ENCODE measurements at regions not wholly inside any gene's neighbourhood (a gene's known extent, or its start where the extent isn't known, plus 50 kb on each side); places are given as distances from the start of the nearest gene placed in this dataset.

- H3K9me3 ChIP-seq (ENCODE audit: control insufficient read depth, insufficient read depth, low read length) = no peaks in the 10 kb centered on the region
- no peaks in the 10 kb centered on the region for H3K36me3 ChIP-seq (ENCODE audit: control insufficient read depth, insufficient read depth, low read length)
- no peak overlapping the region for H3K4me3 ChIP-seq (ENCODE audit: low read depth, low read length)
- H3K27me3 ChIP-seq (ENCODE audit: control insufficient read depth, insufficient read depth, low read length) = no peaks in the 10 kb centered on the region
- H3K4me1 ChIP-seq (ENCODE audit: control insufficient read depth, insufficient read depth, low read length) = no peaks in the 10 kb centered on the region
- H3K9ac ChIP-seq (ENCODE audit: low read depth, low read length) = no peak overlapping the region
These were observed 157.1 kb downstream of the OLFM1 start for GRCh38 chr9:135244271-135245221.

- H3K4me1 ChIP-seq (ENCODE audit: control insufficient read depth, insufficient read depth, low read length) = no peaks in the 10 kb centered on the region
- H3K9ac ChIP-seq (ENCODE audit: low read depth, low read length) = no peak overlapping the region
- H3K27me3 ChIP-seq (ENCODE audit: control insufficient read depth, insufficient read depth, low read length) = no peaks in the 10 kb centered on the region
These were observed 158.2 kb downstream of the OLFM1 start for GRCh38 chr9:135245482-135246247.

DNA sequence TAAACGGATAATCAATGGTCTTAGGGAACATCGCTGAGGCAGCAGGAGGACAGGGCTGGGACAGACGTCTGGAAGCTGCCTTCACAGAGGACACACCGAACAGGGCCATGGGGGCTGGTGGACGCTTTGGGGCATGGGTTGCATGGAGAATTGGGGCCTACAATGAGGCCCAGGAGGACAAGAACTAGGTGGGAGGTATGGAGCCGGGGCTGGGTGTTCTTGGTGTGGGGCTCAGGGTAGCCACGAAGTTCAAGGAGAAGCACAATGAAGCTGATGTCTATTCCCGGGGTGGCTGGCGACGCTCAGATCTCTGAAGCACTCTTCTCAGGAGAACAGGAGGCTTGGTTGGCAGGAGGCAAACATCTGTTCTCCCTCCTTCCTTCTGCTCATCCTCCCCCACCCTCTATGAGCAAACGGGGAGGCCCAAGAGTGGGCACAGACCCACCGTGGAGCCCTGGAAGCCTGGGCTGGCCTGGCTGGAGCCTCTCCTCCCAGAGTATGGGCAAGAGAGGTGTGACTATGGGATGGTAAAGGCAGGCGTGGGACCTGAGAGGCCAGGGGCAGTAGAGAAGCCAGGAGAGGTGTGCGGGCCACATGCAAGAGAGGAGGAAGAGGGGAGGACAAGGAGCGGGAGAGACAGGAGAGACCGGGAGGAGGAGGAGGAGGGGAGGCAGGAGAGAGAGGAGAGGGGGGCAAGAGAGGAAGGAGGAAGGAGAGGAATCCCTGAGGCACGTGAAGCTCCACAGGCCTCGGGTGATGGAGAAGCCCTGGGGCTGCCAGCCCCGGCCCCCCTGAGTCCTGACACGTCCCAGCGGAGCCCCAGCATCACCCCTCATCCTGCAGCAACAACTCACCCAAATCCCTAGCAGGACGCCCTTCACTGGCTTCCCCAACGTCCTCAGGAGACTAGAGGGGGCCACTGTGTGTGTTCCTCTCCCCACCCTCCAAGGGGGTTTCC, 159.1 kb downstream of the OLFM1 start:
- H3K4me3 ChIP-seq (ENCODE audit: low read depth, low read length) = no peak overlapping the region
- no peaks in the 10 kb centered on the region for H3K36me3 ChIP-seq (ENCODE audit: control insufficient read depth, insufficient read depth, low read length)
- no peaks in the 10 kb centered on the region for H3K4me1 ChIP-seq (ENCODE audit: control insufficient read depth, insufficient read depth, low read length)
- no peaks in the 10 kb centered on the region for H3K9me3 ChIP-seq (ENCODE audit: control insufficient read depth, insufficient read depth, low read length)
- H3K27me3 ChIP-seq (ENCODE audit: control insufficient read depth, insufficient read depth, low read length) = no peaks in the 10 kb centered on the region
- no peak overlapping the region for H3K9ac ChIP-seq (ENCODE audit: low read depth, low read length)

More at GRCh38 chr9:135245482-135246247, 158.2 kb downstream of the OLFM1 start:
- Histone ChIP-seq H3K36me3 (ENCODE audit: control insufficient read depth, insufficient read depth, low read length) (no peaks in the 10 kb centered on the region), H3K4me3 (ENCODE audit: low read depth, low read length) (no peak overlapping the region), H3K9me3 (ENCODE audit: control insufficient read depth, insufficient read depth, low read length) (no peaks in the 10 kb centered on the region)

DNA sequence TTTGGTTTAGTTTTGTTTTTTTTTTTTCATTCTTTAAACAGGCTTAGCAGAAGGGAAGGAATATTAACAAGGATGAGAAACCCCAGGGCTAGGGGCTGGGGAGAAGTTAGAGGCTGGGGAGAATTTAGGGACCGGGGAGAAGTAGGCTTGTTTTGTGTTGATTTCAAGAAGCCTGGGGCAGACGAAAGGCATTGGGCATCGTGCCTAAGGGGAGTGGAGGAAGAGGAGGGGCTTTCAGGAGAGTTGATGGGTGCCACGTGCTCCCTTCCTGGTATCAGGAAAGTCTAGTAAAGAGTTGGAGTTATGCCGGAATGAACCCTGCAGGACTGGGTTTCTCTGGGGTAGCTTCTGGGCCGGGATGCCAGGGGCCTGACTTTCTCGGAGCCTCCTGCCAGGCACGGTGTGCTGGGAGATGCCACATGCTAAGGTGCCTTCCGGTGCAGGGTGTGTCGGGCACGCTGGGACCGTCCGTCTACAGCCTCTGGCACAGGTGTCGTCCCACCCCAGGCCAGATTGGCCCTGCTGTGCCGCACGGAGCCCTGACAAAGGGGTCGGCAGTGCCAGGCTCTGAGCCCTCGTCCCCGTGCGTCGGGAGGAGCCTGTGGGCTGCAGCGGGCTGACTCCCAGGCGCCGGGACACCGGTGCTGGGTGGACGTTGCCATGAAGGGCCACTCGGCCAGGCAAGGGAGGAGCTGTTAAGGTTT, 159.9 kb downstream of the OLFM1 start:
- H3K9me3 ChIP-seq (ENCODE audit: control insufficient read depth, insufficient read depth, low read length) = no peaks in the 10 kb centered on the region
- no peak overlapping the region for H3K9ac ChIP-seq (ENCODE audit: low read depth, low read length)

DNA sequence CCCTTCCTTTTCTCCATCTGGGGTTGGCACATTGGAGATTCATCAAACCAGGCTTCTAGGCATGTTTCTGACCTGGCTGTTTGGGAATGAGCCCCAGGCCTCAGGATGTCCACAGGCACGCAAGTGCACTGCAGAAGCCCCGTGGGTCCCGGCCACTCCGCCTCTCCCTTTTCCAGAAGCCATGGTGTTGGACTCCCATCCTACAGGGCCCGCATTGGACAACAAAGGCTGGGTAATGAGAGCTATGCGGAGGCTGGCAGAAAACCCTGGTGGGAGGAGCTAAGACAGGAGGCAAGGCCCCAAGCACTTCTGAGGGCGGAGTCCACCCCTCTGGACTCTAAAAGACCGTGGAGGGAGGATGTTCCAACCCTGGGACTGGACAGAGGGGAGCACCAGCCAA, 160.6 kb downstream of the OLFM1 start:
- Histone ChIP-seq H3K36me3 (ENCODE audit: control insufficient read depth, insufficient read depth, low read length) (no peaks in the 10 kb centered on the region), H3K9me3 (ENCODE audit: control insufficient read depth, insufficient read depth, low read length) (no peaks in the 10 kb centered on the region), H3K4me3 (ENCODE audit: low read depth, low read length) (no peak overlapping the region), H3K27me3 (ENCODE audit: control insufficient read depth, insufficient read depth, low read length) (no peaks in the 10 kb centered on the region), H3K4me1 (ENCODE audit: control insufficient read depth, insufficient read depth, low read length) (no peaks in the 10 kb centered on the region), H3K9ac (ENCODE audit: low read depth, low read length) (no peak overlapping the region)

More for the DNA sequence above, 159.9 kb downstream of the OLFM1 start:
- Histone ChIP-seq H3K4me1 (ENCODE audit: control insufficient read depth, insufficient read depth, low read length) (no peaks in the 10 kb centered on the region), H3K36me3 (ENCODE audit: control insufficient read depth, insufficient read depth, low read length) (no peaks in the 10 kb centered on the region), H3K27me3 (ENCODE audit: control insufficient read depth, insufficient read depth, low read length) (no peaks in the 10 kb centered on the region), H3K4me3 (ENCODE audit: low read depth, low read length) (no peak overlapping the region)

- no peaks in the 10 kb centered on the region for H3K27me3 ChIP-seq (ENCODE audit: control insufficient read depth, insufficient read depth, low read length)
- no peaks in the 10 kb centered on the region for H3K9me3 ChIP-seq (ENCODE audit: control insufficient read depth, insufficient read depth, low read length)
- no peak overlapping the region for H3K4me3 ChIP-seq (ENCODE audit: low read depth, low read length)
- no peaks in the 10 kb centered on the region for H3K4me1 ChIP-seq (ENCODE audit: control insufficient read depth, insufficient read depth, low read length)
- H3K36me3 ChIP-seq (ENCODE audit: control insufficient read depth, insufficient read depth, low read length) = no peaks in the 10 kb centered on the region
- H3K9ac ChIP-seq (ENCODE audit: low read depth, low read length) = no peak overlapping the region
These were observed 161.3 kb downstream of the OLFM1 start for GRCh38 chr9:135248721-135249120.

- no peaks in the 10 kb centered on the region for H3K36me3 ChIP-seq (ENCODE audit: control insufficient read depth, insufficient read depth, low read length)
- no peaks in the 10 kb centered on the region for H3K4me1 ChIP-seq (ENCODE audit: control insufficient read depth, insufficient read depth, low read length)
- no peak overlapping the region for H3K9ac ChIP-seq (ENCODE audit: low read depth, low read length)
- H3K4me3 ChIP-seq (ENCODE audit: low read depth, low read length) = no peak overlapping the region
- no peaks in the 10 kb centered on the region for H3K27me3 ChIP-seq (ENCODE audit: control insufficient read depth, insufficient read depth, low read length)
- H3K9me3 ChIP-seq (ENCODE audit: control insufficient read depth, insufficient read depth, low read length) = no peaks in the 10 kb centered on the region
These were observed 161.7 kb downstream of the OLFM1 start for GRCh38 chr9:135249191-135249590.

GRCh38 chr9:135249711-135250110, 162.2 kb downstream of the OLFM1 start:
- no peaks in the 10 kb centered on the region for H3K9me3 ChIP-seq (ENCODE audit: control insufficient read depth, insufficient read depth, low read length)
- no peak overlapping the region for H3K9ac ChIP-seq (ENCODE audit: low read depth, low read length)
- H3K36me3 ChIP-seq (ENCODE audit: control insufficient read depth, insufficient read depth, low read length) = no peaks in the 10 kb centered on the region
- H3K27me3 ChIP-seq (ENCODE audit: control insufficient read depth, insufficient read depth, low read length) = no peaks in the 10 kb centered on the region
- H3K4me3 ChIP-seq (ENCODE audit: low read depth, low read length) = no peak overlapping the region
- no peaks in the 10 kb centered on the region for H3K4me1 ChIP-seq (ENCODE audit: control insufficient read depth, insufficient read depth, low read length)

- Histone ChIP-seq H3K4me3 (ENCODE audit: low read depth, low read length) (no peak overlapping the region), H3K9ac (ENCODE audit: low read depth, low read length) (no peak overlapping the region), H3K36me3 (ENCODE audit: control insufficient read depth, insufficient read depth, low read length) (no peaks in the 10 kb centered on the region), H3K27me3 (ENCODE audit: control insufficient read depth, insufficient read depth, low read length) (no peaks in the 10 kb centered on the region), H3K9me3 (ENCODE audit: control insufficient read depth, insufficient read depth, low read length) (no peaks in the 10 kb centered on the region), H3K4me1 (ENCODE audit: control insufficient read depth, insufficient read depth, low read length) (no peaks in the 10 kb centered on the region)
These were observed 163.9 kb downstream of the OLFM1 start for GRCh38 chr9:135251331-135251761.

DNA sequence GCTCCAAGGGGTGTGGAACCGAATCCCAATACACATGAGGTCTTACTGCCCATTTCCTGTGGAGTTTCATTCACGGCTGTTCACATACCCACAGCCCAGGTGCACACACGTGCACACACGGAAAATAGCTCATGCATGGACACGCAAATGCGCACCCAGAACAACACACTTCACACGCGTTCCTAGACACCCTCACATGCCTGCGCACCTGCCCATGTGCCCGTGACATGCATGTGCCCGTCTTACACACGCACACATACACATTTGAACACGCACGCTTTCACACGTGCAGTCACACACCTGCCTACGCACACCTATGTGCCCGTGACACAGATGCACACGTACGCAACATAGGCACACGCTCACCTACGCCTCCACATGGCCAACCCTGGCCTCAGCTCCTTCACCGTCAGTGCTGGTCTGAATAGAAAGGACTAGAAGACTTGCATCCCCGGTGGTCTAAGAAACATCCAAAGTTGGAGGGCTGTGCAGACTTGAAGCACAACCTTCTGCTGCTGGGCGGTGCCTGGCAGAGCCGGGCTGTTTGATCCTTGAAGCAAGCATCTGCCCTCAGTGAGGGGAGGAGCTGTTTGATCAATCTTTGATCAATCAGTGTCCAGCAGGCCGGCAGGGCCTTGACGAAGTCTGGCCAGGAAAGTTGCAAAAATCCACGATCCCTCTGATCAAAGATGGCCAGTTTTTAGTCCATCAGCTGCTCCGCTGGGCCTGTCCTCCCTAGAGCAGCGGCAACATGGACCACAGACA, 164.7 kb downstream of the OLFM1 start:
- Histone ChIP-seq H3K9me3 (ENCODE audit: control insufficient read depth, insufficient read depth, low read length) (no peaks in the 10 kb centered on the region), H3K9ac (ENCODE audit: low read depth, low read length) (no peak overlapping the region), H3K4me1 (ENCODE audit: control insufficient read depth, insufficient read depth, low read length) (no peaks in the 10 kb centered on the region), H3K4me3 (ENCODE audit: low read depth, low read length) (no peak overlapping the region), H3K27me3 (ENCODE audit: control insufficient read depth, insufficient read depth, low read length) (no peaks in the 10 kb centered on the region), H3K36me3 (ENCODE audit: control insufficient read depth, insufficient read depth, low read length) (no peaks in the 10 kb centered on the region)
